NCI-H526 treated with DMSO at 0.1 percent for 48 hours (cell line): ENCODE measurements at regions not wholly inside any gene's neighbourhood (a gene's known extent, or its start where the extent isn't known, plus 50 kb on each side); places are given as distances from the start of the nearest gene placed in this dataset.

Source experiments
- DNase-seq: peaks from one replicate; lab custom pipeline; 2025; lab: John Stamatoyannopoulos, UW

DNA sequence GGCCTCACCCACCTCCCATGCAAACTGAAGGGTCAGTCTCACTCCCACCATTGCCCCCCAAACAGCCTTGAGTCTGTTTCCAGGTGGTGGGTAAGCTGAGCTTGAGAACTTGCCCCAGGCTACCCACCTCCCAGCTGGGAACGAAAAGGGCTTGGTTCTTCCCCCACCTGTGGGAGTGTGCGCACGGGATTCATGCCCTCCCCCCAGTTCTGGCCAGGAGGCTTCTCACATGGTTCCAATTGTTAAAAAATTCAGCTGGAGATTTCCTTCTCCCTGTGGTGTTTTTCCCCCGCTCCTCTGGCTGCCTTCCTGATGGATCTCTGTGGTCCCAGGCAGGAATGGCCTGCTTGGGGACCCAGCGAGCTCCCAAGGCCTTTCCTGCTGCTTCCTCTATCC, 81.8 kb upstream of the C21orf91 start:
- DNase-seq, result no peak

- DNase-seq, result no peak
These were observed 81.3 kb upstream of the C21orf91 start for GRCh38 chr21:17900281-17900989.

DNA sequence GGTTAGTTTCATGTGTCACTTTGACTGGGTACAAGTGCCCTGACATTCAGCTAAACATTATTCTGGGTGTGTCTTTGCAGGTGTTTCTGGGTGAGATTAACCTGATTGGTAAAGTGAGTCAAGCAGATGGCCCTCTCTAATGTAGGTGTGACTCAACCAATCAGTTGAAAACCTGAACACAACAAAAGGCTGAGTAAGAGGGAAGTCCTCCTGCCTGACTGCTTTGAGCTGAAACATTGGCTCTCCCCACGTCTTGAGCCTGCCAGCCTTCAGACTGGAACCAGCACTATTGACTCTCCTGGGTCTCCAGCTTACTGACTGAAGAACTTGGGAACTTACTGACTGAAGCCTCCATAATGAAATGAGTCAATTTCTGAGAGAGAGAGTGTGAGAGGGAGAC, 70.0 kb upstream of the C21orf91 start:
- no peak for DNase-seq

DNA sequence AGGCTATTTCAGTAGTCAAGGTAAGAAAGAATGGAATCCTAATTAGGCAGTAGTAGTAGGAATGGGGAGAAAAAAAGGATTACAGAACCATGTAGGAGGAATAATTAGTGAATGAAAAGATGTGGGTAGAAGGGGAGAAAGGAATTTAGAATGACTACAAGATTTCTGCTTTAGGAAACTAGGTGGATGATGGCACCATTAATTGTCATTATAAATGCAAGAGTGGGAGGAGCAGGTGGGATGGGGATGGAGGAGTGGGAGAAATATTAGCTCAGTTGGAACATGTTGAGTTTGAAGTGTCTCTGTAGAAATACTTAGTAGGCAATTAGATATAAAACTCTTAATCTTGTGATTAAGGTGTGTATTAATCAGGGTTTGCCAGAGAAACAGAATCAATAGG, 50.0 kb upstream of the C21orf91 start:
- no peak for DNase-seq
